ENCODE measurements at regions not wholly inside any gene's neighbourhood (a gene's known extent, or its start where the extent isn't known, plus 50 kb on each side); places are given as distances from the start of the nearest gene placed in this dataset.

- TF ChIP-seq TCF7 (CRISPR knock-in tag; IDR thresholded peaks at IDR 0.05; ENCODE audit: low read depth) (no peak), ERG (CRISPR knock-in tag; IDR thresholded peaks at IDR 0.05) (no peak), E2F4 (CRISPR knock-in tag; IDR thresholded peaks at IDR 0.05; ENCODE audit: borderline replicate concordance, low read depth) (no peak), FOXP1 (CRISPR knock-in tag; IDR thresholded peaks at IDR 0.05; ENCODE audit: borderline replicate concordance) (no peak)
- TF ChIP-seq, protein P1, sequence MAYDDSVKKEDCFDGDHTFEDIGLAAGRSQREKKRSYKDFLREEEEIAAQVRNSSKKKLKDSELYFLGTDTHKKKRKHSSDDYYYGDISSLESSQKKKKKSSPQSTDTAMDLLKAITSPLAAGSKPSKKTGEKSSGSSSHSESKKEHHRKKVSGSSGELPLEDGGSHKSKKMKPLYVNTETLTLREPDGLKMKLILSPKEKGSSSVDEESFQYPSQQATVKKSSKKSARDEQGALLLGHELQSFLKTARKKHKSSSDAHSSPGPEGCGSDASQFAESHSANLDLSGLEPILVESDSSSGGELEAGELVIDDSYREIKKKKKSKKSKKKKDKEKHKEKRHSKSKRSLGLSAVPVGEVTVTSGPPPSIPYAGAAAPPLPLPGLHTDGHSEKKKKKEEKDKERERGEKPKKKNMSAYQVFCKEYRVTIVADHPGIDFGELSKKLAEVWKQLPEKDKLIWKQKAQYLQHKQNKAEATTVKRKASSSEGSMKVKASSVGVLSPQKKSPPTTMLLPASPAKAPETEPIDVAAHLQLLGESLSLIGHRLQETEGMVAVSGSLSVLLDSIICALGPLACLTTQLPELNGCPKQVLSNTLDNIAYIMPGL (CRISPR knock-in tag; IDR thresholded peaks at IDR 0.05), result no peak
Observed at GRCh38 chr15:97350813-97351212, 609.7 kb upstream of the ARRDC4 start (continued).

DNA sequence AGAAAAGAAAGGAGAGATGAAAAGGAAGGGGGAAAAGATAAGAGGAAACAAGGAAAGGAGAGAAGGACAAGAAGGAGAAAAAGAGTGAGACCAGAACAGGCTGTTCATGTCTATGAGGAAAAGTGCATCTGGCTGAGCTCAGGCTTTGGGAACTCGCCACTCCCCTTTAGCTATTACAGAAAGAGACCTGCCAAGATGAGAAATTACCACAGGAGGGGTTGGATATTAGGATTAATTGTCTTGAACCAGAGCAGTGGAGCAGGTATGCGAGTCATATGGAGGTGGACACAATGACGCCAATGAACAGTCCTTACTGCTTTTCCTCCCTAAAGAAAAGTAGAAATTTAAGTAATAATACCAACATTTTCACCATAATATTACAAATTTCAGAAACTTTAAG is 577.0 kb upstream of the ARRDC4 start:
- TF ChIP-seq KAT7 (CRISPR knock-in tag; IDR thresholded peaks at IDR 0.05; ENCODE audit: borderline replicate concordance) (no peak), ZNF512 (CRISPR knock-in tag; IDR thresholded peaks at IDR 0.05; ENCODE audit: borderline replicate concordance) (no peak), ESRRA (CRISPR knock-in tag; IDR thresholded peaks at IDR 0.05; ENCODE audit: borderline replicate concordance) (no peak), FOXJ3 (CRISPR knock-in tag; IDR thresholded peaks at IDR 0.05; ENCODE audit: borderline replicate concordance) (no peak), MYBL2 (CRISPR knock-in tag; IDR thresholded peaks at IDR 0.05) (no peak), SOX15 (CRISPR knock-in tag; IDR thresholded peaks at IDR 0.05) (no peak), GTF2I (CRISPR knock-in tag; conservative IDR thresholded peaks at IDR 0.05) (no peak), ATF1 (CRISPR knock-in tag; IDR thresholded peaks at IDR 0.05) (no peak), ZNF263 (CRISPR knock-in tag; IDR thresholded peaks at IDR 0.05; ENCODE audit: low read depth) (no peak)
- TF ChIP-seq, protein P2, sequence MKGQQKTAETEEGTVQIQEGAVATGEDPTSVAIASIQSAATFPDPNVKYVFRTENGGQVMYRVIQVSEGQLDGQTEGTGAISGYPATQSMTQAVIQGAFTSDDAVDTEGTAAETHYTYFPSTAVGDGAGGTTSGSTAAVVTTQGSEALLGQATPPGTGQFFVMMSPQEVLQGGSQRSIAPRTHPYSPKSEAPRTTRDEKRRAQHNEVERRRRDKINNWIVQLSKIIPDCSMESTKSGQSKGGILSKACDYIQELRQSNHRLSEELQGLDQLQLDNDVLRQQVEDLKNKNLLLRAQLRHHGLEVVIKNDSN (CRISPR knock-in tag; IDR thresholded peaks at IDR 0.05), result no peak
- Mint-ChIP-seq H3K36me3 (no peaks in the 10 kb centered on the region), H3K27ac (no peak overlapping the region), H3K9me3 (no peaks in the 10 kb centered on the region), H3K4me1 (peaks cover 25% of the 10 kb centered on the region), H3K4me3 (no peak overlapping the region), H3K27me3 (ENCODE audit: low read depth) (no peaks in the 10 kb centered on the region)
- ChIA-PET POLR2A (no interaction called here), CTCF (no interaction called here)
- no peak for DNase-seq (ENCODE audit: low spot score)
- ATAC-seq, result no peak

DNA sequence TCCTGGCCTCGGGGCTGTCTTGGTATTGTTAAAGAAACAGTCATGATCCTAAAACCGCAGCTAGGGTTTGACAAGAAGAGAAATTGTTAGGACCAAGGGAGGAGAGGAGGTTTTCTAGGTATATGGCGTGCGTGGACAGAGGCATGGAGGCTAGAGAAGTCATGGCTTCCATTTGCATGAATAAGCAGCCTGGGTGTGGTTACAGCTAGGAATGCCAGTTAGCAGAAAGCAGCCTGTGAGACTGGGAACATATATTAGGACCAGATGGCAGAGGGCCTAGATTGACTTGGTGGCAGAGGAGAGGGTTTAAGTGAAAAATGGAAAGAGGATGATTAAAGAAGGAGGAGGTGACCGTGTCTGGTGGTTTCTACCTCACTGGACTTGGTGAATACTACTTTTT is 573.6 kb upstream of the ARRDC4 start:
- TF ChIP-seq NFATC4 (CRISPR knock-in tag; IDR thresholded peaks at IDR 0.05), result no peak
- Mint-ChIP-seq H3K9me3 (no peaks in the 10 kb centered on the region), H3K4me3 (no peak overlapping the region), H3K27ac (no peak overlapping the region), H3K36me3 (no peaks in the 10 kb centered on the region), H3K27me3 (ENCODE audit: low read depth) (no peaks in the 10 kb centered on the region), H3K4me1 (peaks cover 21% of the 10 kb centered on the region)
- CTCF ChIA-PET, result interaction anchor here (1.0 kb wide), 1 partner anchor 141 kb away, joined by 3 read pairs; no protein-coding TSS in a partner anchor
- POLR2A ChIA-PET, result no interaction called here
- DNase-seq (ENCODE audit: low spot score), result no peak
- ATAC-seq, result no peak

All from WTC11 (cell line).